WTC11 (cell line): ENCODE measurements at regions not wholly inside any gene's neighbourhood (a gene's known extent, or its start where the extent isn't known, plus 50 kb on each side); places are given as distances from the start of the nearest gene placed in this dataset.

Source experiments
- MAX ChIP-seq: sonication (generic); formaldehyde crosslinking; IDR thresholded peaks from 2 replicates; pipeline ENCODE4 v1.8.0; 2022; ENCODE audit warnings: mild to moderate bottlenecking, missing genetic modification reagents
- SP1 ChIP-seq: sonication (generic); formaldehyde crosslinking; conservative IDR thresholded peaks from 2 replicates; pipeline ENCODE4 v1.8.1; 2022; ENCODE audit warnings: missing genetic modification reagents
- ZNF138 ChIP-seq: sonication (generic); formaldehyde crosslinking; conservative IDR thresholded peaks from 2 replicates; pipeline ENCODE4 v1.8.1; 2022; ENCODE audit warnings: mild to moderate bottlenecking, moderate library complexity, missing genetic modification reagents

- TF ChIP-seq MAX (CRISPR knock-in tag) (no peak), ZNF138 (CRISPR knock-in tag) (no peak), SP1 (CRISPR knock-in tag) (no peak)
These were observed 720.6 kb downstream of the RWDD3 start for GRCh38 chr1:95954585-95954984.
